Body of pancreas (tissue), 4 donors: ENCODE measurements at regions not wholly inside any gene's neighbourhood (a gene's known extent, or its start where the extent isn't known, plus 50 kb on each side); places are given as distances from the start of the nearest gene placed in this dataset.

Source experiments
- CTCF ChIP-seq, 7 experiments: fragments of 450-650 bp in 4 of 7; fragments of 200-600 bp in 3 of 7; sonication (generic) in 3 of 7; IDR thresholded peaks; one replicate each; pipeline ENCODE4 v1.5.1; 2016 to 2019; ENCODE audit warnings: antibody characterized with exemption in 7 of 7
- POLR2A ChIP-seq, 3 donors: fragments of 450-650 bp; IDR thresholded peaks; one replicate each; pipeline ENCODE4 v1.6.1; 2016; ENCODE audit warnings: antibody characterized with exemption in 3 of 3, mild to moderate bottlenecking in 2 of 3

- TF ChIP-seq CTCF (IDR thresholded peaks at IDR 0.05) (no peak), POLR2A (IDR thresholded peaks at IDR 0.05) (no peak)
These were observed 1446.1 kb downstream of the SLITRK1 start for GRCh38 chr13:82436099-82436585.
